PC-3 (cell line): ENCODE measurements at regions not wholly inside any gene's neighbourhood (a gene's known extent, or its start where the extent isn't known, plus 50 kb on each side); places are given as distances from the start of the nearest gene placed in this dataset.
"Not testable (repeated sequence)": the region's sequence is repeated elsewhere in the genome, so short reads cannot be mapped to it uniquely, and the experiment has no call there.

ENCODE experiments used
- EZH2phosphoT487 ChIP-seq: fragments of 300-600 bp; sonication (generic); IDR thresholded peaks from 2 replicates; pipeline ENCODE4 v1.6.1; 2018; ENCODE audit warnings: mild to moderate bottlenecking, antibody characterized with exemption, low read length, borderline replicate concordance
- TF ChIP-seq, protein P1 (sequence below): fragments of 300-600 bp; sonication (generic); conservative IDR thresholded peaks from 2 replicates; pipeline ENCODE4 v1.5.1; 2017; ENCODE audit warnings: antibody characterized with exemption, low read depth, mild to moderate bottlenecking, low read length

DNA sequence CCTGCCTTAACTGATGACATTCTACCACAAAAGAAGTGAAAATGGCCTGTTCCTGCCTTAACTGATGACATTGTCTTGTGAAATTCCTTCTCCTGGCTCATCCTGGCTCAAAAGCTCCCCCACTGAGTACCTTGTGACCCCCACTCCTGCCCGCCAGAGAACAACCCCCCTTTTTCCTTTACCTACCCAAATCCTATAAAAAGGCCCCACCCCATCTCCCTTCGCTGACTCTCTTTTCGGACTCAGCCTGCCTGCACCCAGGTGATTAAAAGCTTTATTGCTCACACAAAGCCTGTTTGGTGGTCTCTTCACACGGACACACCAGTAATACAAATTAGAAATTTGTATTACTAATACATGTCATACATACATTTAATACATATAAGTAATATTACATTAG is 489.9 kb upstream of the IMPG1 start:
- TF ChIP-seq EZH2phosphoT487: not testable (repeated sequence)
- TF ChIP-seq, protein P1, sequence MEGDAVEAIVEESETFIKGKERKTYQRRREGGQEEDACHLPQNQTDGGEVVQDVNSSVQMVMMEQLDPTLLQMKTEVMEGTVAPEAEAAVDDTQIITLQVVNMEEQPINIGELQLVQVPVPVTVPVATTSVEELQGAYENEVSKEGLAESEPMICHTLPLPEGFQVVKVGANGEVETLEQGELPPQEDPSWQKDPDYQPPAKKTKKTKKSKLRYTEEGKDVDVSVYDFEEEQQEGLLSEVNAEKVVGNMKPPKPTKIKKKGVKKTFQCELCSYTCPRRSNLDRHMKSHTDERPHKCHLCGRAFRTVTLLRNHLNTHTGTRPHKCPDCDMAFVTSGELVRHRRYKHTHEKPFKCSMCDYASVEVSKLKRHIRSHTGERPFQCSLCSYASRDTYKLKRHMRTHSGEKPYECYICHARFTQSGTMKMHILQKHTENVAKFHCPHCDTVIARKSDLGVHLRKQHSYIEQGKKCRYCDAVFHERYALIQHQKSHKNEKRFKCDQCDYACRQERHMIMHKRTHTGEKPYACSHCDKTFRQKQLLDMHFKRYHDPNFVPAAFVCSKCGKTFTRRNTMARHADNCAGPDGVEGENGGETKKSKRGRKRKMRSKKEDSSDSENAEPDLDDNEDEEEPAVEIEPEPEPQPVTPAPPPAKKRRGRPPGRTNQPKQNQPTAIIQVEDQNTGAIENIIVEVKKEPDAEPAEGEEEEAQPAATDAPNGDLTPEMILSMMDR: not testable (repeated sequence)
